SIG-M5 treated with dmso at 0.1 percent for 504 hours (cell line): ENCODE measurements at regions not wholly inside any gene's neighbourhood (a gene's known extent, or its start where the extent isn't known, plus 50 kb on each side); places are given as distances from the start of the nearest gene placed in this dataset.
"Not testable (repeated sequence)": the region's sequence is repeated elsewhere in the genome, so short reads cannot be mapped to it uniquely, and the experiment has no call there.

ENCODE experiments used
- DNase-seq: peaks from one replicate; lab custom pipeline; 2025; ENCODE audit not compliant: unreplicated experiment; lab: John Stamatoyannopoulos, UW

DNA sequence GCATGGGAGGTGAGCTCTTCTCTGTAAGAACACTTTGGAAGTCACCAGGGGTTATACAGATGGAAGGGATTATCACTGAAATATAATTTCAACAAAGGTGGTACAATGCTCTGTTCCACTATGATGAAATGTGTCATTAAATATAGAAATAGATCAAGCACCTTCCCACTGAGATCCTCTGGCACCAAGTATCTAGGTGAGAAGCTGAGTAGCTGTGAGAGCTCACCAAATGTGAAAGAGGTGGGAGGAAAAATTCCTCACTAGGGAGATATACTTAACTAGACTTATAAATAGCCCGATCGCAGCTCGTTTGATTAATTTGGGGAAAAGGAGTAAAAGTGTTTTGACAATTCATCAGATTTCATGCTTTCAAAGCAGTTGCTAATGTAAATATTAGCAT lies 247.6 kb downstream of the SMAD2 start:
- DNase-seq: no peak

DNA sequence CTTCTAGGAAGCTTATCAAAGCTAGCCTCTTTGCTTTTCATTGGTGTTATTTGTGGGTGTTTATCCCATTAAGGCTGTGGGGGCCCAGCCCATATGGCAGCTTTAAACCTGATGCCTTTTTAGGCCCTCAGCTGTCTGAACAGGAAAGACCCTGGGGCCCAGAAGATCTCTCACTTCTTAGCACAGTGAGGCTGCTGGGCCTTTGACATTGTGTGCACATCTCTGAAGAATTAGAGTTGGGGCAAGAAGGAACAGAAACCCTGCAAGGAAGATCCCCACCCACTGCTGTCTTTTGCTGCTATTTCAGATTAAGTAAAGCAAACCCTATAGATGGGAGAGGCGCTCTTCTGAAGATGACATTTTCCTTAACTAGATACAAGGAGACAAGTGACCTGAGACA lies 250.0 kb downstream of the SMAD2 start:
- DNase-seq: no peak

DNA sequence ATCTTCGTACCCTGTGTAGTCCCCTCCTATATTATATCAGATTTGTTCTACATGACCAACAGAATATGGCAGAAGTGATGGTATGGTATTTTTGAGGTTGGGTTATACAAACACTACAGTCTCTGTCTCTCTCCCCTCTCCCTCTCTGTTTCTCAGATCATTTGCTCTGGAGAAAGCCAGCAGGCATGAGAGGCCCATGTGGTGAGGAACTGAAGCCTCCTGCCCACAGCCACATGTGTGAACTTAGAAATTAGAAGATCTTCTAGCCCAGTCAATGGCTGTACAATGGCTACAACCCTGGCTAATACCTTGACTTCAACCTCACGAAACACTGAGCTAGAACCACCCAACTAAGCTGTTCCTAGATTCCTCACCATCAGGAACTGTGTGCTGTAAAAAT lies 250.6 kb downstream of the SMAD2 start:
- DNase-seq: peak; percentile 27

DNA sequence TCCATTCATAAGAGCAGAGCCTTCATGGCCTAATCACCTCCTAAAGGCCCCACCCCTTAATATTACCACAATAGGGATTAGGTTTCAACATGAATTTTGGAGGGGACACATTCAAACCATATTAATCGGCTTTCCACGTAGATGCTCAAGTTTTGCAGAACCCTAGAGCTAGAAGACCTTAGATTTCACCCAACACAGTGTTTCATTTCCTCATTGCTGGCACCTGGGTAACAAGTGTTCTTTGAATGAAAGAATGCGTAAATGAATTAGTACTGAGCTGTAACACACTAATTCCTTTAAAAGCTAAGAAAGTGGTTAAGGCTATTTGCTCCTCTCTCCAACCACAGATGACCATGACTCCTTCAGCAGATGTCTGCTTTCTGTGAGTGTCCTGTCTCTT lies 252.5 kb downstream of the SMAD2 start:
- no peak for DNase-seq

DNA sequence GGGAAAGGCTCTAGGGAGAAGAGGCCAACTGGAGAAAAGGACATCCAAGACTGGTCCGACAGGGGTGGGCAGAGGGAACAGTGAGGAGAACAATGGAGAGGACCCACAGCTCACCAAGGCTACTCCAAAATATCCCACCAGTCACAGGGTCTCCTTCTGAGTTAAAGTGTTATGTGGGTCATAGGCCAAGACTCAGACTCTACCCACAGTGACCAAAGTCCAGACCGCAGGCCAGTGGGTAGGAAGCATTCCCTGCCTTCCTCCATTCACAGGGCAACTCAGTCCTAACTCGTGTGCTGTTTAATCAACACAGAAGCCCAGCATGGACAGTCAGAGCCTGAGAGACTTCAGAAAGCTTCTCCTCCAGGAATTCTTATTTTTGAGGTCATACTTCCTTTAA lies 260.6 kb downstream of the SMAD2 start:
- no peak for DNase-seq

DNA sequence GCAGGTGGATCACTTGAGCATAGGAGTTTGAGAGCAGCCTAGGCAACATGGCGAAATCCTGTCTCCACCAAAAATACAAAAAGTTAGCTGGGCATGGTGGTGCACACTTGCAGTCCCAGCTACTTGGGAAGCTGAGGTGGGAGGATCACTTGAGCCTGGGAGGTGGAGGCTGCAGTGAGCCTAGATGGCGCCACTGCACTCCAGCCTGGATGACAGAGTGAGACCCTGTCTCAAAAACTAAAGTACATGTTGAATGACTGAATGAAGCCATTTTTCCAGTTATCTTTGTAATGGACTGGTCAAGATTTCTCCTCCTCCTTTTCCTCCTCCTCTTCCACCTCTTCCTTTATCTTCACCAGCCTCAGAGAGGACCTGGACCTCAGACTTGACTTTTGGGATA lies 272.0 kb downstream of the SMAD2 start:
- DNase-seq: no peak

DNA sequence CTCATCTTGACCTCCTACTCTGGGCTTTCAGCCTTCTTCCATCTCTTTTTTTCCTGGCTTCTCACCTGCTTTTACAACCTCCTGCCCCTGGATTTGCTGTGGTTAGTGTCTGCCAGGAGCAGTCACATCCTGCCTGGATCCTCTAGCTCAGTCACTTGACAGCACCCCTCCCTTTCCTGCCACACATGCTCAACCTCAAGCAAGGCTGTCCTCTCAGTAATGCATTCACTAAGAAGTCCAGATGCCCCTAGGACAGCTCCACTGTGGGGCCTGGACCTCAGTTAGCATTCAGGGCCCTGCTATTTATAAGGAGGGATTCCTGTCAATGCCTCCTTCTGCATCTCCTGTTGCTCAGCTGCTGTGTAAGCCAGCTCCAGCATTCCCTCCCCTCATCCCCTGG lies 275.5 kb downstream of the SMAD2 start:
- DNase-seq: no peak

DNA sequence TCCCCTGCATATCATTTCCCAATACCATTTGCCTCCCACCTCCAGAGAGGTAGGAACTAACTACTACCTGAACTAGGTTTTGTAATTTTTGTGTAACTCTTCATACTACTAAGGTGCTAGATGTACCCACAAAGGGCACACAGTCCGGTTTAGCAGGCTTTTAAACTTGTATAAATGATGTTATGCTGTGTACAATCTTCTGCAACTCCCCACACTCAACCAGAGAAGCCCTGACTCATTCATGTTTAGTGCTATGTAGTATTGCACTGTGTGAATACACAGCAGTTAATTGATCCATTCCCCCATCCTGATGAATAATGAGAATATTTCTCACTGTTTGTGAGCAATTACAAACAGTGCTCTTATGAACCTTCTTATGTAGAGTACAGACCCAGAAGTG lies 285.6 kb downstream of the SMAD2 start:
- DNase-seq: no peak

DNA sequence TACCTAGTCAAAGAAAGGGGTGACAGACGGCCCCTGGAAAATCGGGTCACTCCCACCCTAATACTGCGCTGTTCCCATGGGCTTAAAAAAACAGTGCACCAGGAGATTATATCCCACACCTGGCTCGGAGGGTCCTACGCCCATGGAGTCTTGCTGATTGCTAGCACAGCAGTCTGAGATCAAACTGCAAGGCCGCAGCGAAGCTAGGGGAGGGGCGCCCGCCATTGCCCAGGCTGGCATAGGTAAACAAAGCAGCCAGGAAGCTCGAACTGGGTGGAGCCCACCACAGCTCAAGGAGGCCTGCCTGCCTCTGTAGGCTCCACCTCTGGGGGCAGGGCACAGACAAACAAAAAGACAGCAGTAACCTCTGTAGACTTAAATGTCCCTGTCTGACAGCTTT lies 292.9 kb downstream of the SMAD2 start:
- DNase-seq: not testable (repeated sequence)

DNA sequence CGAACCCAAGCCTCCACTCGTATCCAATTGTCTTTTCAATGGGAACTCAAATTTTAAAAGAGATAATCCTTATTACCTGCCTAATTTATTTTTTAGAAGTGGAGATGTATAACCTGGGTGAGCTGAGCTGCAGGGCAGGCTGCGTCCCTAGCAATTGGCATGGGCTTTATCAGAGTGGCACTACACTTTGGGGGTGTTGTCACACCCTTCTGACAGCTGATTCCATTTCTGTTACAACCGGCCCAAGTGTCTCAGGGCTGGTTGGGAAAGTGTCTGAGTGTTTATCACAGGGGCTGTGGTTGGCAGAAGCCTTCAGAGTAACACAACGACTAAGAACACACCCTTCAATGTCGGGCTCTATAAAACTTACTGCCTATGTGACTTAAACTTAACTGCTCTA lies 295.0 kb downstream of the SMAD2 start:
- DNase-seq: no peak

DNA sequence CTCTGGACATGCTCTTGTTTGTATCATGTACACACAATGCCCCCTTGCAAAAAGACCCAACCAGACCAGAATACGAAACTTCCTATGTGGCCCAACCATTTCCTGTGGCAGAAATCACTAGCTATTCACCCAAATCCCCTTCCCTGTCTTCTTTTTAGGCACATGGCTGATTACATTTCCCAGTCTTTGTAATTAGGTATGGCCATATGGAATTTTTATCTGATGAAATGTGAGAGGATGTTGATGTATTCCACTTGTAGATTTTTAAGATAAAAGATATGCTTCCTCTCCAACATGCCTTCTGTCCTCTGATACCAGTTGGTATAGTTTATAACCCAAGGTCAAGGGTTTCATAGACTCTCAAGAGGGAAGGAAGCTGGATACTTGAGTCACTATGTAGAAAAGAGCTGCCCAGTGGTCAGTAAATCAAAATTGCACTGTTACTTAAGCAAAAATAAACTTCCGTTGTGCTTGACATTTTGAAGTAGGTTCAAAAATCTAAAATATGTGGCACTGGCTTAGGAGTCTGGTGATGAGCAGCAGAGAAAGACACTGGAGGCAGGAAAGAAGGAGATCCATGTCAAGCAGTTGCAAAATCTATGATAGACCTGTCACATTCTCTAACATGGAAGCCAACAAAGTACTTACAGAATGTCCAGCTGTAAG lies 297.4 kb downstream of the SMAD2 start:
- no peak for DNase-seq

DNA sequence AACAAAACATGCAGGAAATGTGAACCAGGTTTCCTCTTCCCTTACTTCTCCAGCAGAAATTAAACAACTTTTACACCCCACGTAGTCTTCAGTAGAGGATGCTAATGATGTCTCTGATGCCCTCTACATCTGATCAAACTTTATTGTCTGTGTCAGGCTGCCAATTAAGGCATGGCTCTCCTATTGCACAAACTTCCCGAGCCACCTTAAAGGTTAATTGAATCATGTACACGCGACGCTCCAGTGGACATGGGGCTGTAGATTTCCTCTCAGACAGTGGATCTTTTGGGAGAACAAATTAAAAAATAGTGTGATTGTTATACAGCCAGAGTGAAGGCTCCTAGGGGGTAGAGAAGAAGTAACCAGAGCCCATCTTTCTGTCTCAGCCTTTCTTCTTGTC lies 301.6 kb downstream of the SMAD2 start:
- DNase-seq: no peak

DNA sequence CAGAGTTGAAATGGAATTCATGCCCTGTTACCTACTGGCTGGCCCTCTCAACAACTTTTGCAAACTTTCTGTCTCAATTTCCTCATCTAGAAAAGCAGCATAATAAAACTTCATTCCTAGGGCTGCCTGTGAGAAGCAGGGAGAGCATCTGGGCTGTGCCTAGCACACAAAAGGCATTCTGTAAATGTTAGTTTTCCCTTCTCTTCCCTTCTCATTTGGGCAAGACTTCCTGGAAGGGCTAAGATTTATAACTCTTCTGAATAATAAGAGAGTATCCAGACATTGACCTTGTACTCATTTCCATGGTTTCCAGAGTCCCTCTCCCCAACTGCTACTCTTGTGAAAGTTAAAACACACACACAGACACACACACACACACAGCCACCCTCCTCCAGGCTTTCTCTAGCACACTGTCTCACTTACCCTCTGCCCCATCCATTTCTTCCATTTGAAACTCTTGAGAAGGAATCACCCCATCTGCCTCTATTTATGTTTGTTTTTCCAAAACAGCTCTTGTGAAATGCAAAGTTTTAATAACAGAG lies 302.1 kb downstream of the SMAD2 start:
- no peak for DNase-seq

DNA sequence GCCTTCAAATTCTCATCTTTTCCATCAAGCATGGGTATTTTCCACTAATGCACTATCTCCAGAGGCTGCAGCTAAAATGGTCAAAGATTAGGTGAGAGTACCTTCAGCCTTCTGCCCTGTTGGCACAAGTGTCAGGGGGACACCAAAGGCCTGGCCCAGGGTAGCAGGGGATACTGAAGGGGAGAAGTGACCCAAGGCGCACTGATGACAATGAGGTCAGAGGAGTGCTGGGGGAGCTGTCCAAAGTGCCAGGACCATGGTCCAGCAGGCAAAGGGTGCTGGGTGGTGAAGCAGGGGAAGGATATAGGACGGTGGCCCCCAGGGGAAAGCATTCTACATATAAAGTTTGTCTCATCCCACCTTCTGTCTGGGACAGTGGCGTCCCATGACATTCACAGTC lies 303.4 kb downstream of the SMAD2 start:
- no peak for DNase-seq

DNA sequence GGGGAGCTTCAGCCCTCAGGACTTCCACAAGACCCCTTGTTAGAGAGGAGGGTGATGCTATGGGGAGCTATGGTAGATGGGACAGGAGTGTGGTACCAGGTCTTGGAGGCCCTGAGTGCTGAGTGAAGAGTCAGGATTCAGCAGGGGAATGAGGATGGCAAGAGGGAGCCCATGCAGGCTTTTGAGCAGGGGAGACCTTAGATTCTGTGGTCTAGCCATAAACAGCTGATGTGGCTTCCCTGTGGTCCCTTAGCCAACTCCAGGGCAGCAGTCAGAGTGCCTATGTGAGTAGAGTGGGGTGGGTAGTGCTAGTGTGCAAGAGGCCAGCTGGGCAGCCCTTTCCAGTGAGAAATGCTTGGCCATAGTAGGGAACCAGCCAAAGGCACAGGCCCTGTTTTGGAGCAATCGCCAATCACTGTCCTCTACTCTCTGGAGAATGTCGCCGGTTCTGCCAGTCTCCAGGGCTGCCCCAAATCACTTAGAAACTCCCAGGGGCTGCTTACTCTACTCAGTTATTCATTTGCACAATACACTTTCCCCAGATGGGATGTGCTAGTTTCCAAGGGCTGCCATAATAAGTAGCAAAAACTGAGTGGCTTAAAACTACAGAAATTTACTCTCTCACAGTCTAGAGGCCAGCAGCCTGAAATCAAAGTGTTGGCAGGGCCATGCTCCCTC lies 310.5 kb downstream of the SMAD2 start:
- DNase-seq: no peak

DNA sequence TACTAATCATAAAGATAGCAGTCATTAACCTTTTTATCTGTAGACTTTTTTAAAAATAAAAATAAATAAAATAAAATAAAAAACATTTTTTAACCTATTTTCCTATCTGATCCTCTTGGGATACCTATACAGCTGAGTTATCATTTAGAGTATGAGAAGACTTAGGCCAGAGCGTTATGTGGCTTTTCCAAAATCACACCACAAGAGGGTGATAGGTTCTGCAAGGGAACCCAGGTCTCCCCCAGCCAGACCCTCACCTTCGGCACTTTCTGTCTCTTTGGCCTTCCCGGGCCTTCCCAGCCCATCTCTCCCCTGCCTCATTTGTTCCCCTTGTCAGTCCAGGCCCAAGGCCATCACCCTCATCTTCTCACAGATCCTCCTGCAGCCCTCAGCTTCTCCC lies 311.7 kb downstream of the SMAD2 start:
- DNase-seq: no peak

DNA sequence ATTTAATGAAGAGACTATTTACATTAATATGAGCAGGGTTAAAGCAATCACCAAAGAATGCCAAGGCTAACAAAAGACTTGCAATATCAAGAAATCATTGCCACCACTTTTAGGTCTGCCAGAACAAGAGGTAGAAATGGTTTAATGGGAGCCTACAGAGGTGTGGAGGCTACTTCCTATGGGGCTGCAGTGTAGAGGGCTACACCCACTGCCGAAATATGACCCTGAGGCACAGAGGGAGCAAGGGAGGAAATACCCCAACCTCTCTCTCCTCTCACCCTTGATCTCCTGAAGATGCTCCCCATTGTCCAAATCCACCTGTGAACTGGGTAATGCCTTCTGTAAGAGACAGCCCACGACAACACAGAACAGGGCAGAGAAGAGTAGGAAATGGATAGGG lies 315.4 kb downstream of the SMAD2 start:
- no peak for DNase-seq

DNA sequence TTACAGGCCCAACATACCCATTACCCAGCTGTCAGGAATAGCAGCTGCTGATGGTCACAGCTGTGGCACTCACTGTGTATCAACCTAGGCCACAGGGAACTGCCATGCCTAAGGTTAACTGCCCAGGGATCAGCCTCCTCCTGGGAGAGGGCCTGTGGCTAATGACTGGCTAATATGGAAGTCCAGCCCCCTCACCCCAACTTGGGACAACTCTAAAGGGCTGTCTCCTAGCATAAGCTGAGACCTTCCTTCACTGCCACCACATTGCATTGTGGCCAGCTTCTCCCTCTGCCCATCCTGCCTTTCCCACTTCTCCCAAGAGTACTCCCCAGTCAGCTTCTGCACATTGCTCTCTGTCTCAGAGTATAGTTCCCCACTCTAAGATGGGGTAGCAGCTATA lies 316.5 kb downstream of the SMAD2 start:
- DNase-seq: no peak

DNA sequence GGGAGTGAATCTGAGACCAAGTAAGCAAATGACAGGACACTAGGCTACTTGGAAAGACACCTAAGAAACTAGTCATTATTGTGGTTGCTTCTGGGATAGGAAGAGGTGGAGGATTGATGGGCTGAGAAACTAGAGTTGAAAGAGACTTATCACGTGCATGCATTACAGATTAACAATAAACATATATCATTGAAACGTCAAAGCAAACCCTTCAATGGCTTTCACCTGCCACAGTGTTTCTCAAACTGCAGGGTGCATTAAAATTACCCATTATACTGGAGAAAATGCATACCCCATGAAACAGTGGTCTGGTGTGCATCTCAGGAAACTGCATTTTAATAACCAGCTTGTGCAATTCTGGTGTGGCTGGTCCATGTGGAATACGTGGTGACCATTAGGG lies 318.8 kb downstream of the SMAD2 start:
- no peak for DNase-seq

DNA sequence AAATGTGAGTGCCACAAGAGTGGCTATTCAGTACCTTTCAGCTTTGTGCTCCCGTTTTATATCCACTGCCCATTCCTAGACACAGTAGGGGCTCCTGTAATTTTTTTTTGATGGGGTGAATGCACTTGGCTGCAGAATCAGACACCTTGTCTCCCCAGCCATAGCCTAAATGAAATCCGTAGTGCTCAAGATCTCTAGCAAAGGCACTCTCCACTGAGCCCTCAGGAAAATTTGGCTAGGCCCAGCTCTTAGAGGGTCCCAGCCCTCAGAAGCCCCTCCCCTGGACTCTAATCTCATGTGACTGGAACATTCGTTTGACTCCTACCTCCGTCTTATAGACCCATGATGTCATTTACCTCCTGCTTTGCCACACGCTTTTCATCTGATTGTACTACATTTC lies 323.9 kb downstream of the SMAD2 start:
- no peak for DNase-seq

DNA sequence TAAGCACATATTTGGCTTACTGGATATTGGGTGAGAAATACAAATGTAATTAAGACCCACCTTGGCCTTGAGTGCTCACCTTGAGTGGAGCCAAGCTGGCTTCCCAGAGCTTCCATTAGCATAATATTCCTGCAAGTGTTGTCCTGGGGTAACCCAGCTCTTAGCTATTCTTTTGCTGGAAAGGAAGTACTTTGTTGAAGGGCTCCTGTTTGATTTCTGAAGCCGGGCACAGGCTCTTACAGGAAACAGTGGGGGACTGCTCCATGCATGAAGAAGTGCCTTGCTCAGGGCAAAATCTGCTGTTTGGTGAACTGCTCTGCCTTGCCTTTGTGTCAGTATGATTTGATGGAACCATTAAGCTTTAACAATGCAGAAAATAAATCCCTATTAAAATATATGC lies 325.4 kb downstream of the SMAD2 start:
- no peak for DNase-seq

DNA sequence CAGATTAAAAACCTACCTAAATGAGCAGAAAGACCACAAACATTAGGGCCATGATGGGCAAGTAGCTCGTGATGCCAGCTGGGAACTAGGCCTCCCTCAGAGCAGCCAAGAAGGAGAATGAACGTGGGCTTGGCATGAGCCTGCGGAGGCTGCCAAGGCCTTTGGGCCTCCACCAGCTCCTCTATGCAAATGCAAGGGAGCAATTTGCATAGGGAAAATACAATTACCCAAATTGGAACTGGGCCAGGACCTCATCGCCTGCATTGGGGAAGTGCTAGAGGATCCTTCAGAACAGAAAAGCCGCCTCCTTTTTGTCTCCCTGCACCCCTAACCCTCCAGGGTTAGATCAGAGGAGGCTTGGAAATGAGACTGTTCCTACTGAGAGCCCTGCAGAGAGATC lies 326.4 kb downstream of the SMAD2 start:
- DNase-seq: no peak

DNA sequence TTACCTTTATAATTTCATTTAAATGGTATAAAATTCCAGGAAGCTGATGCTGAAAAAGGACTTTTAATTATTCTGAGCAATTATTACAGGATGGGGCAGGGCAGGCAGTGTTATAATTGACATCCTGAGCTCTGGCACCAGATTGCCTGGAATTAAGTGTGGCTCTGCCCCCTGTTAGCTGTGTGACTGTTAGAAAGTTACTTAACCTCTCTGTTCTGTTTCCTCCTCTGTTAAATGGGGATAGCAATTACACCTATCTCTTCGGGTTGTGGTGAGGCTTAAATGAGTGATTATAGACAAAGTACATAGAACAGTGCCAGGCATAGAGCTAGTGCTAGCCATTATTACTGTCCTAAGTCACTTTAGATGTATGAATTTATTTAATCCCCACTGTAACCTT lies 327.3 kb downstream of the SMAD2 start:
- no peak for DNase-seq
